Fibroblast of lung (primary cell): ENCODE measurements at regions not wholly inside any gene's neighbourhood (a gene's known extent, or its start where the extent isn't known, plus 50 kb on each side); places are given as distances from the start of the nearest gene placed in this dataset.

Source experiments
- EZH2 ChIP-seq: IDR thresholded peaks from 2 replicates; pipeline ENCODE4 v1.5.1; 2012; ENCODE audit warnings: low read length, control low read depth, mild to moderate bottlenecking; ENCODE audit errors: missing control alignments
- TF ChIP-seq, protein P1 (sequence below), 2 donors: IDR thresholded peaks in 1 of 2; conservative IDR thresholded peaks in 1 of 2; 1 replicate in 1 of 2; 2 replicates in 1 of 2; pipeline ENCODE4 v1.5.1; 2011 to 2012; ENCODE audit warnings: low read length in 2 of 2, control low read depth in 1 of 2, inconsistent platforms in 1 of 2, low read depth in 1 of 2, mild to moderate bottlenecking in 1 of 2

GRCh38 chr13:61136093-61136492, 279.6 kb downstream of the PCDH20 start:
- TF ChIP-seq, protein P1, sequence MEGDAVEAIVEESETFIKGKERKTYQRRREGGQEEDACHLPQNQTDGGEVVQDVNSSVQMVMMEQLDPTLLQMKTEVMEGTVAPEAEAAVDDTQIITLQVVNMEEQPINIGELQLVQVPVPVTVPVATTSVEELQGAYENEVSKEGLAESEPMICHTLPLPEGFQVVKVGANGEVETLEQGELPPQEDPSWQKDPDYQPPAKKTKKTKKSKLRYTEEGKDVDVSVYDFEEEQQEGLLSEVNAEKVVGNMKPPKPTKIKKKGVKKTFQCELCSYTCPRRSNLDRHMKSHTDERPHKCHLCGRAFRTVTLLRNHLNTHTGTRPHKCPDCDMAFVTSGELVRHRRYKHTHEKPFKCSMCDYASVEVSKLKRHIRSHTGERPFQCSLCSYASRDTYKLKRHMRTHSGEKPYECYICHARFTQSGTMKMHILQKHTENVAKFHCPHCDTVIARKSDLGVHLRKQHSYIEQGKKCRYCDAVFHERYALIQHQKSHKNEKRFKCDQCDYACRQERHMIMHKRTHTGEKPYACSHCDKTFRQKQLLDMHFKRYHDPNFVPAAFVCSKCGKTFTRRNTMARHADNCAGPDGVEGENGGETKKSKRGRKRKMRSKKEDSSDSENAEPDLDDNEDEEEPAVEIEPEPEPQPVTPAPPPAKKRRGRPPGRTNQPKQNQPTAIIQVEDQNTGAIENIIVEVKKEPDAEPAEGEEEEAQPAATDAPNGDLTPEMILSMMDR (conservative IDR thresholded peaks at IDR 0.05 in 1 of 2, IDR thresholded peaks at IDR 0.05 in 1 of 2; ENCODE audit: low read depth in 1 of 2, low read length in 2 of 2), result no peak
- TF ChIP-seq EZH2, result no peak
